Gastrocnemius medialis (tissue), 4 donors: ENCODE measurements at regions not wholly inside any gene's neighbourhood (a gene's known extent, or its start where the extent isn't known, plus 50 kb on each side); places are given as distances from the start of the nearest gene placed in this dataset.

ENCODE experiments used
- CTCF ChIP-seq, 5 experiments: fragments of 450-650 bp in 3 of 5; fragments of 200-600 bp in 2 of 5; sonication (generic) in 2 of 5; IDR thresholded peaks in 4 of 5; conservative IDR thresholded peaks in 1 of 5; 1 replicate in 4 of 5; 2 replicates in 1 of 5; pipeline ENCODE4 v1.5.1; 2016 to 2019; ENCODE audit warnings: antibody characterized with exemption in 5 of 5, mild to moderate bottlenecking in 3 of 5, moderate library complexity in 3 of 5
- POLR2A ChIP-seq, 2 donors: fragments of 450-650 bp; IDR thresholded peaks; one replicate each; pipeline ENCODE4 v1.6.1; 2017; ENCODE audit warnings: antibody characterized with exemption in 2 of 2, mild to moderate bottlenecking in 2 of 2, moderate library complexity in 2 of 2

- TF ChIP-seq CTCF (IDR thresholded peaks at IDR 0.05 in 4 of 5, conservative IDR thresholded peaks at IDR 0.05 in 1 of 5) (no peak), POLR2A (IDR thresholded peaks at IDR 0.05) (no peak)
Measured at GRCh38 chr6:169957351-169957963, 206.0 kb downstream of the ERMARD start.
